ENCODE measurements at regions not wholly inside any gene's neighbourhood (a gene's known extent, or its start where the extent isn't known, plus 50 kb on each side); places are given as distances from the start of the nearest gene placed in this dataset.

DNA sequence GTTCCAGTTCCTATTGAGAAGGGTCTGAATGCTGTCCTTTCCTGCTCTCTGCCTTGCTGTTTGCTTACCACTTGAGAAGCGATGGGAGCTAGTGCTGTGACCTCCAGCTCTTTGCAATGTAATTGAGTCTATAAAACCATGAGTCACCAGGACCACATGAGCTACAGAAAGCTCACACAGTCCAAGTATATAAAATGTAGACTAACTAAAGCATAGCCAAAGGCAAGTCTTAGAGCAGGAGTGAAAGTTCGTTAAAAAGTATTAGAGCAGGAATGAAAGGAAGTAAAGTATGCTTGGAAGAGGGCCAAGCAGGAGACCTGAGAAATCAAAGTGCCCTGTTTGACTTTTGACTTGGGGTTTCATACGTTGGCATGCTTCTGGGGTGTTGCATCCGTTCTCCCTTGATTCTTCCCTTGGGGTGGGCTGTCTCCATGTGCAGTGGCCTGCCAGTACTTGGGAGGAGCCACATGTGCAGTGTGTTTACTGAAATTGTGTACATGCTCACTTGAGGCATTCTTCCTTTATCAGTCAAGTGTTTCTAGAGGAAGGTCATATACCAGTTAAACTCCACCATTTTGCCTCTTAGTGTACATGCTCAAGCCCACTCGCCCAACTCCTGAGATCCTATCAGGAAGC, 71.3 kb upstream of the KIT start:
- Histone ChIP-seq H3K9me1 (replicated peaks; ENCODE audit: control insufficient read depth, extremely low read depth, insufficient read depth, low read length) (no peaks in the 10 kb centered on the region), H2AFZ (ENCODE audit: low read depth, low read length) (no peak overlapping the region), H3K4me3 (replicated peaks in 1 of 3; ENCODE audit: insufficient read depth in 1 of 3, low read depth in 1 of 3, low read length in 3 of 3) (no peak overlapping the region), H3K27ac (ENCODE audit: insufficient read depth, low read depth, low read length) (no peak overlapping the region), H3K9ac (replicated peaks; ENCODE audit: extremely low read depth, insufficient read depth, low read length) (no peak overlapping the region), H3K79me2 (ENCODE audit: control insufficient read depth, insufficient read depth, low read length) (no peaks in the 10 kb centered on the region), H3K4me1 (ENCODE audit: control insufficient read depth, extremely low read depth, insufficient read depth, low read length) (no peaks in the 10 kb centered on the region), H3K4me2 (ENCODE audit: insufficient read depth, low read length) (no peak overlapping the region), H4K20me1 (replicated peaks; ENCODE audit: control insufficient read depth, extremely low read depth, insufficient read depth, low read length) (no peaks in the 10 kb centered on the region), H3K9me3 (replicated peaks; ENCODE audit: control insufficient read depth, insufficient read depth, low read length) (no peaks in the 10 kb centered on the region), H3K36me3 (ENCODE audit: control insufficient read depth in 2 of 2, extremely low read depth in 1 of 2, insufficient read depth in 2 of 2, low read length in 2 of 2) (no peaks in the 10 kb centered on the region), H3K27me3 (ENCODE audit: control insufficient read depth in 2 of 2, insufficient read depth in 2 of 2, low read length in 2 of 2) (peaks cover 2% of the 10 kb centered on the region in 2 experiments)
- TF ChIP-seq POLR2A (IDR thresholded peaks at IDR 0.05; ENCODE audit: low read depth, low read length) (no peak), JUN (IDR thresholded peaks at IDR 0.05; ENCODE audit: borderline replicate concordance, insufficient read depth, insufficient read length, low read depth) (no peak), GATA2 (IDR thresholded peaks at IDR 0.05; ENCODE audit: insufficient read depth, insufficient read length, low read depth, low read length) (no peak), FOS (IDR thresholded peaks at IDR 0.05; ENCODE audit: borderline replicate concordance, insufficient read depth, low read length) (no peak), POLR2AphosphoS5 (IDR thresholded peaks at IDR 0.05; ENCODE audit: insufficient read depth, low read depth, low read length) (no peak), EZH2 (IDR thresholded peaks at IDR 0.05; ENCODE audit: borderline replicate concordance, low read depth, low read length, severe bottlenecking) (no peak), MYC (IDR thresholded peaks at IDR 0.05; ENCODE audit: low read depth, low read length) (no peak)
- TF ChIP-seq, protein P1, sequence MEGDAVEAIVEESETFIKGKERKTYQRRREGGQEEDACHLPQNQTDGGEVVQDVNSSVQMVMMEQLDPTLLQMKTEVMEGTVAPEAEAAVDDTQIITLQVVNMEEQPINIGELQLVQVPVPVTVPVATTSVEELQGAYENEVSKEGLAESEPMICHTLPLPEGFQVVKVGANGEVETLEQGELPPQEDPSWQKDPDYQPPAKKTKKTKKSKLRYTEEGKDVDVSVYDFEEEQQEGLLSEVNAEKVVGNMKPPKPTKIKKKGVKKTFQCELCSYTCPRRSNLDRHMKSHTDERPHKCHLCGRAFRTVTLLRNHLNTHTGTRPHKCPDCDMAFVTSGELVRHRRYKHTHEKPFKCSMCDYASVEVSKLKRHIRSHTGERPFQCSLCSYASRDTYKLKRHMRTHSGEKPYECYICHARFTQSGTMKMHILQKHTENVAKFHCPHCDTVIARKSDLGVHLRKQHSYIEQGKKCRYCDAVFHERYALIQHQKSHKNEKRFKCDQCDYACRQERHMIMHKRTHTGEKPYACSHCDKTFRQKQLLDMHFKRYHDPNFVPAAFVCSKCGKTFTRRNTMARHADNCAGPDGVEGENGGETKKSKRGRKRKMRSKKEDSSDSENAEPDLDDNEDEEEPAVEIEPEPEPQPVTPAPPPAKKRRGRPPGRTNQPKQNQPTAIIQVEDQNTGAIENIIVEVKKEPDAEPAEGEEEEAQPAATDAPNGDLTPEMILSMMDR (IDR thresholded peaks at IDR 0.05; ENCODE audit: extremely low read depth in 1 of 2, insufficient read depth in 1 of 2, low read depth in 1 of 2, low read length in 2 of 2): no peak
- TF ChIP-seq, protein P2, sequence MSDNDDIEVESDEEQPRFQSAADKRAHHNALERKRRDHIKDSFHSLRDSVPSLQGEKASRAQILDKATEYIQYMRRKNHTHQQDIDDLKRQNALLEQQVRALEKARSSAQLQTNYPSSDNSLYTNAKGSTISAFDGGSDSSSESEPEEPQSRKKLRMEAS (IDR thresholded peaks at IDR 0.05; ENCODE audit: insufficient read depth, insufficient read length): no peak
- DNase-seq (ENCODE audit: low read depth, low spot score) (no peak), FAIRE-seq (no peak)
- ChIA-PET POLR2A (no interaction called here), CTCF (no interaction called here)
- BruUV-seq (replicated peaks): no TSS peak
- dilution Hi-C loops (cut with MboI; ENCODE audit: extremely low pct_ligation_motif_present, low sequenced_read_pairs) (no loop called here), intact Hi-C loops (cut with micrococcal nuclease) (no loop called here)
